RWPE1 (cell line): ENCODE measurements at regions not wholly inside any gene's neighbourhood (a gene's known extent, or its start where the extent isn't known, plus 50 kb on each side); places are given as distances from the start of the nearest gene placed in this dataset.

Experiments
- CTCF ChIA-PET: fragments of 350-600 bp; sonication (Branson Sonifier 250); formaldehyde crosslinking; extraction: SDS; loops from one replicate; lab custom pipeline; 2021; lab: Yijun Ruan, JAX
- POLR2A ChIA-PET: fragments of 400-600 bp; formaldehyde crosslinking; extraction: SDS; loops from one replicate; lab custom pipeline; 2020; ENCODE audit warnings: antibody characterized with exemption; ENCODE audit not compliant: low non-redundant PET; lab: Yijun Ruan, JAX
- DNase-seq: peaks from one replicate; pipeline ENCODE4 v3.0.0; 2012; ENCODE audit warnings: low spot score
- H3K27ac ChIP-seq: fragments of 450-650 bp; 2 replicates; pipeline ENCODE4 v1.5.1; 2017
- CTCF ChIP-seq: fragments of 450-650 bp; conservative IDR thresholded peaks from 2 replicates; pipeline ENCODE4 v1.5.1; 2017; ENCODE audit warnings: low read depth, mild to moderate bottlenecking

GRCh38 chr5:135645336-135646180, 66.8 kb upstream of the CXCL14 start:
- no peak for TF ChIP-seq CTCF
- no peak overlapping the region for H3K27ac ChIP-seq
- POLR2A ChIA-PET = no interaction called here
- DNase-seq = no peak
- CTCF ChIA-PET = interaction anchor here (0.6 to 0.7 kb wide), 2 partner anchors 155 to 588 kb away, joined by 3 to 4 read pairs; no protein-coding TSS in a partner anchor

GRCh38 chr5:135644816-135645215, 66.0 kb upstream of the CXCL14 start:
- H3K27ac ChIP-seq = no peak overlapping the region
- no peak for DNase-seq
- ChIA-PET POLR2A (no interaction called here), CTCF (no interaction called here)
- no peak for TF ChIP-seq CTCF

- ChIA-PET POLR2A (no interaction called here), CTCF (no interaction called here)
- TF ChIP-seq CTCF = no peak
- H3K27ac ChIP-seq = no peak overlapping the region
- DNase-seq = no peak
These were observed 65.3 kb upstream of the CXCL14 start for GRCh38 chr5:135643881-135644766.

GRCh38 chr5:135642934-135643333, 64.1 kb upstream of the CXCL14 start:
- H3K27ac ChIP-seq = no peak overlapping the region
- ChIA-PET CTCF (no interaction called here), POLR2A (no interaction called here)
- no peak for DNase-seq
- no peak for TF ChIP-seq CTCF

- ChIA-PET POLR2A (no interaction called here), CTCF (no interaction called here)
- no peak overlapping the region for H3K27ac ChIP-seq
- no peak for TF ChIP-seq CTCF
- DNase-seq = no peak
These were observed 63.7 kb upstream of the CXCL14 start for GRCh38 chr5:135642488-135642870.

- CTCF ChIA-PET = no interaction called here
- TF ChIP-seq CTCF = no peak
- H3K27ac ChIP-seq = no peak overlapping the region
- POLR2A ChIA-PET = no interaction called here
- no peak for DNase-seq
These were observed 63.1 kb upstream of the CXCL14 start for GRCh38 chr5:135641734-135642487.
